ENCODE measurements at regions not wholly inside any gene's neighbourhood (a gene's known extent, or its start where the extent isn't known, plus 50 kb on each side); places are given as distances from the start of the nearest gene placed in this dataset.

GRCh38 chr14:84203896-84204295, 1326.0 kb upstream of the FLRT2 start:
- Histone ChIP-seq H3K27ac (ENCODE audit: low read depth in 1 of 2, low read length in 2 of 2) (no peak overlapping the region), H3K4me1 (ENCODE audit: insufficient read depth, low read length) (no peaks in the 10 kb centered on the region), H3K27me3 (ENCODE audit: control insufficient read depth in 1 of 2, insufficient read depth in 2 of 2, low read length in 2 of 2) (no peaks in the 10 kb centered on the region), H3K36me3 (ENCODE audit: insufficient read depth, low read length) (no peaks in the 10 kb centered on the region), H3K4me3 (ENCODE audit: low read length) (no peak overlapping the region), H3K9me3 (ENCODE audit: control insufficient read depth in 1 of 2, insufficient read depth in 1 of 2, low read length in 2 of 2) (peaks cover 3 to 9% of the 10 kb centered on the region in 2 experiments)
- POLR2A ChIA-PET = no interaction called here
- TF ChIP-seq CTCF (IDR thresholded peaks at IDR 0.05) = no peak
- H3K36me3 Mint-ChIP-seq (ENCODE audit: low read depth) = no peaks in the 10 kb centered on the region
- CTCF ChIA-PET = no interaction called here
- H3K4me3 Mint-ChIP-seq = no peak overlapping the region
- no peak overlapping the region for H3K27ac Mint-ChIP-seq
- ATAC-seq (ENCODE audit: poor library complexity) (no peak), DNase-seq (no peak)
- peaks cover 10% of the 10 kb centered on the region for H3K9me3 Mint-ChIP-seq
- intact Hi-C loops (cut with DNase I, micrococcal nuclease) = no loop called here
- H3K4me1 Mint-ChIP-seq (ENCODE audit: low read depth) = no peaks in the 10 kb centered on the region
- no peaks in the 10 kb centered on the region for H3K27me3 Mint-ChIP-seq

GRCh38 chr14:84208451-84208850, 1321.5 kb upstream of the FLRT2 start:
- Histone ChIP-seq H3K27me3 (ENCODE audit: control insufficient read depth in 1 of 2, insufficient read depth in 2 of 2, low read length in 2 of 2) (no peaks in the 10 kb centered on the region), H3K36me3 (ENCODE audit: insufficient read depth, low read length) (no peaks in the 10 kb centered on the region), H3K9me3 (ENCODE audit: control insufficient read depth in 1 of 2, insufficient read depth in 1 of 2, low read length in 2 of 2) (peaks cover 7 to 9% of the 10 kb centered on the region in 2 experiments), H3K4me1 (ENCODE audit: insufficient read depth, low read length) (no peaks in the 10 kb centered on the region), H3K27ac (ENCODE audit: low read depth in 1 of 2, low read length in 2 of 2) (no peak overlapping the region), H3K4me3 (ENCODE audit: low read length) (no peak overlapping the region)
- CTCF ChIA-PET = no interaction called here
- no peak for TF ChIP-seq CTCF (IDR thresholded peaks at IDR 0.05)
- Mint-ChIP-seq H3K4me1 (ENCODE audit: low read depth) (no peaks in the 10 kb centered on the region), H3K4me3 (no peak overlapping the region), H3K36me3 (ENCODE audit: low read depth) (no peaks in the 10 kb centered on the region), H3K27ac (no peak overlapping the region), H3K27me3 (no peaks in the 10 kb centered on the region), H3K9me3 (peaks cover 11% of the 10 kb centered on the region)
- DNase-seq (no peak), ATAC-seq (ENCODE audit: poor library complexity) (no peak)
- intact Hi-C loops (cut with DNase I, micrococcal nuclease) = no loop called here
- POLR2A ChIA-PET = no interaction called here

GRCh38 chr14:84209031-84209430, 1320.9 kb upstream of the FLRT2 start:
- TF ChIP-seq CTCF (IDR thresholded peaks at IDR 0.05) = no peak
- no peaks in the 10 kb centered on the region for H3K4me1 ChIP-seq (ENCODE audit: insufficient read depth, low read length)
- no peaks in the 10 kb centered on the region for H3K36me3 ChIP-seq (ENCODE audit: insufficient read depth, low read length)
- Mint-ChIP-seq H3K27me3 (no peaks in the 10 kb centered on the region), H3K27ac (no peak overlapping the region), H3K9me3 (peaks cover 11% of the 10 kb centered on the region), H3K4me3 (no peak overlapping the region), H3K36me3 (ENCODE audit: low read depth) (no peaks in the 10 kb centered on the region), H3K4me1 (ENCODE audit: low read depth) (no peaks in the 10 kb centered on the region)
- no peak for DNase-seq
- no peak overlapping the region for H3K4me3 ChIP-seq (ENCODE audit: low read length)
- no peak for ATAC-seq (ENCODE audit: poor library complexity)
- ChIA-PET CTCF (no interaction called here), POLR2A (no interaction called here)
- intact Hi-C loops (cut with DNase I, micrococcal nuclease) = no loop called here
- no peaks in the 10 kb centered on the region for H3K27me3 ChIP-seq (ENCODE audit: control insufficient read depth in 1 of 2, insufficient read depth in 2 of 2, low read length in 2 of 2)
- peaks cover 7 to 9% of the 10 kb centered on the region in 2 experiments for H3K9me3 ChIP-seq (ENCODE audit: control insufficient read depth in 1 of 2, insufficient read depth in 1 of 2, low read length in 2 of 2)
- H3K27ac ChIP-seq (ENCODE audit: low read depth in 1 of 2, low read length in 2 of 2) = no peak overlapping the region

Data from CD4-positive, alpha-beta T cell (primary cell).